K562 (cell line): ENCODE measurements at regions not wholly inside any gene's neighbourhood (a gene's known extent, or its start where the extent isn't known, plus 50 kb on each side); places are given as distances from the start of the nearest gene placed in this dataset.

Source experiments
- CTCF ChIP-seq, 3 experiments: IDR thresholded peaks in 2 of 3; conservative IDR thresholded peaks in 1 of 3; 2 replicates each; pipeline ENCODE4 v1.5.1; 2011 to 2012; ENCODE audit warnings: low read length in 3 of 3, mild to moderate bottlenecking in 3 of 3, control low read depth in 2 of 3, improper control_type of control experiment in 1 of 3, inconsistent platforms in 1 of 3, low read depth in 1 of 3, mixed read lengths in 1 of 3, moderate library complexity in 1 of 3; ENCODE audit not compliant: insufficient read depth in 2 of 3
- FUS ChIP-seq: fragments of 200-400 bp; formaldehyde crosslinking; optimal IDR thresholded peaks from 2 replicates; pipeline ENCODE3; 2017; ENCODE audit warnings: low read depth, low read length
- HNRNPL ChIP-seq: fragments of 200-400 bp; formaldehyde crosslinking; IDR thresholded peaks from 2 replicates; pipeline ENCODE4 v1.6.1; 2017; ENCODE audit warnings: low read depth, mild to moderate bottlenecking, low read length
- MAZ ChIP-seq, 2 experiments: fragments of 450-650 bp in 1 of 2; sonication (generic) in 1 of 2; formaldehyde crosslinking; IDR thresholded peaks in 1 of 2; conservative IDR thresholded peaks in 1 of 2; 2 replicates each; pipeline versions ENCODE4 v1.4.0 to v1.5.0; 2020; ENCODE audit warnings: mild to moderate bottlenecking in 1 of 2, missing genetic modification reagents in 1 of 2
- NFRKB ChIP-seq: fragments of 450-650 bp; IDR thresholded peaks from 2 replicates; pipeline ENCODE4 v1.6.1; 2016; ENCODE audit warnings: low read depth
- POLR2A ChIP-seq: fragments of 450-650 bp; conservative IDR thresholded peaks from 2 replicates; pipeline ENCODE4 v1.6.1; 2016
- STAG1 ChIP-seq: sonication (generic); formaldehyde crosslinking; IDR thresholded peaks from 2 replicates; pipeline ENCODE4 v1.5.0; 2020; ENCODE audit warnings: missing genetic modification reagents, borderline replicate concordance
- ZNF511 ChIP-seq: sonication (generic); formaldehyde crosslinking; IDR thresholded peaks from 2 replicates; pipeline ENCODE4 v1.8.0; 2022; ENCODE audit warnings: mild to moderate bottlenecking, missing genetic modification reagents
- ZNF561 ChIP-seq: fragments of 450-650 bp; formaldehyde crosslinking; conservative IDR thresholded peaks from 2 replicates; pipeline ENCODE4 v1.4.0; 2020; ENCODE audit warnings: mild to moderate bottlenecking, moderate library complexity

GRCh38 chr12:91563011-91563765, 380.6 kb upstream of the DCN start:
- TF ChIP-seq HNRNPL (no peak), MAZ (CRISPR knock-in tag; conservative IDR thresholded peaks at IDR 0.05 in 1 of 2, IDR thresholded peaks at IDR 0.05 in 1 of 2) (no peak), ZNF511 (CRISPR knock-in tag) (no peak), ZNF561 (CRISPR knock-in tag) (no peak), FUS (no peak), NFRKB (no peak), POLR2A (no peak), CTCF (IDR thresholded peaks at IDR 0.05 in 2 of 3, conservative IDR thresholded peaks at IDR 0.05 in 1 of 3; ENCODE audit: insufficient read depth in 2 of 3, low read depth in 1 of 3, low read length in 3 of 3) (no peak), STAG1 (CRISPR knock-in tag) (no peak)
